Sciatic nerve (tissue), 2 donors: ENCODE measurements at regions not wholly inside any gene's neighbourhood (a gene's known extent, or its start where the extent isn't known, plus 50 kb on each side); places are given as distances from the start of the nearest gene placed in this dataset.

ENCODE experiments used
- ATAC-seq: fragments of 200-7000 bp; cut with Tn5 transposase; one replicate; pipeline ENCODE4 v1.9.1; 2020; ENCODE audit warnings: mild to moderate bottlenecking, moderate library complexity
- DNase-seq: peaks from one replicate; pipeline ENCODE4 v3.0.0-alpha.2; 2020; ENCODE audit warnings: low spot score
- intact Hi-C: fragments of 100-400 bp; cut with DNase I; formaldehyde crosslinking; loops from one replicate; pipeline ENCODE4 v1.14.2; 2022
- donor health status: DM: no; HTN: no; CAD: no.
- donor health status: DM: no; HTN: no; CAD: no.

GRCh38 chr20:60968853-60969720 lies 283.0 kb upstream of the CDH4 start:
- ATAC-seq (no peak), DNase-seq (no peak)
- intact Hi-C loops: no loop called here

GRCh38 chr20:60970601-60971000 lies 281.5 kb upstream of the CDH4 start:
- DNase-seq: no peak
- ATAC-seq: no peak
- intact Hi-C loops: no loop called here

- DNase-seq (no peak), ATAC-seq (peak; percentile 86)
- intact Hi-C loops: no loop called here
Observed at GRCh38 chr20:60974022-60974421, 278.0 kb upstream of the CDH4 start.

GRCh38 chr20:60974441-60974945 lies 277.6 kb upstream of the CDH4 start:
- intact Hi-C loops: no loop called here
- DNase-seq (no peak), ATAC-seq (peak; percentile 61)

GRCh38 chr20:60976139-60976538 lies 275.9 kb upstream of the CDH4 start:
- intact Hi-C loops: no loop called here
- no peak for ATAC-seq
- no peak for DNase-seq

GRCh38 chr20:60976913-60977312 lies 275.1 kb upstream of the CDH4 start:
- no peak for ATAC-seq
- intact Hi-C loops: no loop called here
- DNase-seq: no peak

GRCh38 chr20:60977901-60978300 lies 274.2 kb upstream of the CDH4 start:
- no peak for ATAC-seq
- DNase-seq: no peak
- intact Hi-C loops: no loop called here

- intact Hi-C loops: no loop called here
- ATAC-seq (no peak), DNase-seq (no peak)
Observed at GRCh38 chr20:60984666-60985065, 267.4 kb upstream of the CDH4 start.

GRCh38 chr20:60986506-60987156 lies 265.4 kb upstream of the CDH4 start:
- intact Hi-C loops: no loop called here
- ATAC-seq: no peak
- DNase-seq: no peak

- DNase-seq (no peak), ATAC-seq (no peak)
- intact Hi-C loops: loop anchor here (5.0 kb wide), 1 partner anchor 57 kb away; no protein-coding TSS in a partner anchor
Observed at GRCh38 chr20:60990061-60990460, 262.0 kb upstream of the CDH4 start.

GRCh38 chr20:60990643-60991042 lies 261.4 kb upstream of the CDH4 start:
- DNase-seq: no peak
- ATAC-seq: no peak
- intact Hi-C loops: loop anchor here (5.0 kb wide), 1 partner anchor 57 kb away; no protein-coding TSS in a partner anchor

GRCh38 chr20:60993433-60994044 lies 258.5 kb upstream of the CDH4 start:
- DNase-seq (no peak), ATAC-seq (peak; percentile 59)
- intact Hi-C loops: loop anchor here (5.0 kb wide), 1 partner anchor 54 kb away; no protein-coding TSS in a partner anchor

GRCh38 chr20:60999250-60999649 lies 252.8 kb upstream of the CDH4 start:
- no peak for DNase-seq
- intact Hi-C loops: no loop called here
- no peak for ATAC-seq

- DNase-seq (no peak), ATAC-seq (no peak)
- intact Hi-C loops: no loop called here
Observed at GRCh38 chr20:61002090-61002489, 250.0 kb upstream of the CDH4 start.

- ATAC-seq: no peak
- no peak for DNase-seq
- intact Hi-C loops: no loop called here
Observed at GRCh38 chr20:61014491-61014890, 237.6 kb upstream of the CDH4 start.

- no peak for DNase-seq
- intact Hi-C loops: no loop called here
Observed at GRCh38 chr20:61015602-61016001, 236.5 kb upstream of the CDH4 start.

GRCh38 chr20:61019322-61019721 lies 232.7 kb upstream of the CDH4 start:
- no peak for ATAC-seq
- intact Hi-C loops: no loop called here
- no peak for DNase-seq

More at GRCh38 chr20:61015602-61016001, 236.5 kb upstream of the CDH4 start:
- no peak for ATAC-seq

- ATAC-seq: no peak
- no peak for DNase-seq
- intact Hi-C loops: no loop called here
Observed at GRCh38 chr20:61023612-61024011, 228.4 kb upstream of the CDH4 start.

- intact Hi-C loops: no loop called here
- ATAC-seq (no peak), DNase-seq (no peak)
Observed at GRCh38 chr20:61024390-61024789, 227.7 kb upstream of the CDH4 start.

- intact Hi-C loops: no loop called here
- no peak for DNase-seq
- ATAC-seq: no peak
Observed at GRCh38 chr20:61025536-61025935, 226.5 kb upstream of the CDH4 start.
